Spleen (tissue), 11 donors: ENCODE measurements at regions not wholly inside any gene's neighbourhood (a gene's known extent, or its start where the extent isn't known, plus 50 kb on each side); places are given as distances from the start of the nearest gene placed in this dataset.

ENCODE experiments used
- DNase-seq: peaks from one replicate; pipeline ENCODE4 v3.0.0-alpha.2; 2020
- H3K27ac ChIP-seq, 8 donors: fragments of 200-600 bp; sonication (generic) in 7 of 8; 1 replicate in 4 of 8; 2 replicates in 4 of 8; pipeline versions ENCODE4 v1.5.0 to v1.8.0; 2016 to 2021; ENCODE audit warnings: inconsistent platforms in 4 of 8, mild to moderate bottlenecking in 4 of 8, moderate library complexity in 1 of 8
- H3K27me3 ChIP-seq, 7 donors: fragments of 200-600 bp; sonication (generic) in 6 of 7; replicated peaks in 1 of 7; 1 replicate in 4 of 7; 2 replicates in 3 of 7; pipeline versions ENCODE4 v1.5.0 to v1.8.0; 2016 to 2021; ENCODE audit warnings: inconsistent platforms in 3 of 7, mild to moderate bottlenecking in 1 of 7
- H3K36me3 ChIP-seq, 6 donors: fragments of 200-600 bp; sonication (generic) in 5 of 6; 1 replicate in 4 of 6; 2 replicates in 2 of 6; pipeline versions ENCODE4 v1.5.0 to v1.8.0; 2016 to 2021; ENCODE audit warnings: inconsistent platforms in 2 of 6
- H3K4me1 ChIP-seq, 6 donors: fragments of 200-600 bp; sonication (generic) in 5 of 6; 1 replicate in 3 of 6; 2 replicates in 3 of 6; pipeline versions ENCODE4 v1.5.0 to v1.8.0; 2016 to 2021; ENCODE audit warnings: inconsistent platforms in 3 of 6
- H3K4me3 ChIP-seq, 8 donors: fragments of 200-600 bp; sonication (generic) in 7 of 8; 1 replicate in 4 of 8; 2 replicates in 4 of 8; pipeline versions ENCODE4 v1.5.0 to v1.8.0; 2016 to 2021; ENCODE audit warnings: inconsistent platforms in 4 of 8, mild to moderate bottlenecking in 4 of 8, moderate library complexity in 2 of 8
- H3K9me3 ChIP-seq, 8 donors: fragments of 200-600 bp; sonication (generic) in 7 of 8; 1 replicate in 4 of 8; 2 replicates in 4 of 8; pipeline versions ENCODE4 v1.5.0 to v1.8.0; 2016 to 2021; ENCODE audit warnings: inconsistent platforms in 4 of 8
- CTCF ChIP-seq, 11 experiments: fragments of 200-600 bp in 7 of 11; fragments of 450-650 bp in 4 of 11; sonication (generic) in 4 of 11; IDR thresholded peaks in 8 of 11; conservative IDR thresholded peaks in 3 of 11; 1 replicate in 7 of 11; 2 replicates in 4 of 11; pipeline versions ENCODE4 v1.4.0 to v1.8.0; 2016 to 2021; ENCODE audit warnings: antibody characterized with exemption in 11 of 11, inconsistent platforms in 4 of 11, mild to moderate bottlenecking in 1 of 11
- POLR2A ChIP-seq, 3 donors: fragments of 450-650 bp; IDR thresholded peaks; one replicate each; pipeline ENCODE4 v1.5.1; 2017; ENCODE audit warnings: antibody characterized with exemption in 3 of 3, mild to moderate bottlenecking in 1 of 3
- POLR2AphosphoS5 ChIP-seq, 3 donors: sonication (generic); formaldehyde crosslinking; IDR thresholded peaks; one replicate each; pipeline ENCODE4 v1.5.1; 2017; ENCODE audit warnings: antibody characterized with exemption in 3 of 3
- WGBS, 5 donors: extraction: QIAGEN DNeasy Blood & Tissue Kit in 3 of 5; methylation state at CpG; one replicate each; pipeline versions ENCODE4 v1.1.5 to v1.1.7; 2013 to 2018; 5-methylcytosine and 5-hydroxymethylcytosine counted together
- intact Hi-C: fragments of 100-400 bp; cut with DNase I; formaldehyde crosslinking; loops from one replicate; pipeline ENCODE4 v1.15.0; 2023; ENCODE audit warnings: low total_unique reads
- donor health status: healthy with polysubstance abuse.
- donor health status: DM: no; HTN: no; CAD: no; lungs with moderate emphysema.
- donor health status: DM: no; HTN: no; CAD: no.
- donor health status: Bipolar disorder and iron deficiency.
- donor health status: healthy.
- donor health status: DM: no; HTN: no; CAD: no.
- donor health status: DM: yes; HTN: yes; CAD: no.

GRCh38 chr2:239606741-239607516 lies 206.1 kb upstream of the HDAC4 start:
- Histone ChIP-seq H3K27me3 (peaks cover 0 to 15% (median 0%) of the 10 kb centered on the region in 7 donors), H3K9me3 (no peaks in the 10 kb centered on the region), H3K36me3 (no peaks in the 10 kb centered on the region), H3K27ac (peak overlapping the region in 2 of 8 donors; percentile 9 to 25), H3K4me1 (peaks cover 0 to 51% (median 18%) of the 10 kb centered on the region in 6 donors), H3K4me3 (no peak overlapping the region)
- WGBS, 5 donors, result 66 to 88% (median 82%) methylated on average over 7 of the region's 7 CpGs
- no peak for DNase-seq
- no peak for TF ChIP-seq CTCF (IDR thresholded peaks at IDR 0.05 in 8 of 11, conservative IDR thresholded peaks at IDR 0.05 in 3 of 11)
- no peak for TF ChIP-seq POLR2A (IDR thresholded peaks at IDR 0.05)
- TF ChIP-seq POLR2AphosphoS5 (IDR thresholded peaks at IDR 0.05), result no peak
- intact Hi-C loops, result no loop called here

- H3K27ac ChIP-seq, result peak overlapping the region in 2 of 8 donors; percentile 9 to 32
- TF ChIP-seq POLR2A (IDR thresholded peaks at IDR 0.05) (no peak), CTCF (IDR thresholded peaks at IDR 0.05 in 8 of 11, conservative IDR thresholded peaks at IDR 0.05 in 3 of 11) (no peak), POLR2AphosphoS5 (IDR thresholded peaks at IDR 0.05) (no peak)
- no peak for DNase-seq
These were observed 205.2 kb upstream of the HDAC4 start for GRCh38 chr2:239605976-239606375.

GRCh38 chr2:239605409-239605808 lies 204.6 kb upstream of the HDAC4 start:
- H3K9me3 ChIP-seq, result no peaks in the 10 kb centered on the region
- H3K4me3 ChIP-seq, result no peak overlapping the region
- no peaks in the 10 kb centered on the region for H3K36me3 ChIP-seq
- H3K27ac ChIP-seq, result peak overlapping the region in 1 of 8 donors; percentile 9
- DNase-seq, result no peak
- WGBS, 5 donors, result 77 to 85% (median 79%) methylated on average over 6 of the region's 6 CpGs
- no peak for TF ChIP-seq CTCF (IDR thresholded peaks at IDR 0.05 in 8 of 11, conservative IDR thresholded peaks at IDR 0.05 in 3 of 11)
- no peak for TF ChIP-seq POLR2A (IDR thresholded peaks at IDR 0.05)
- TF ChIP-seq POLR2AphosphoS5 (IDR thresholded peaks at IDR 0.05), result no peak
- peaks cover 0 to 15% (median 0%) of the 10 kb centered on the region in 7 donors for H3K27me3 ChIP-seq
- H3K4me1 ChIP-seq, result peaks cover 0 to 58% (median 20%) of the 10 kb centered on the region in 6 donors
- intact Hi-C loops, result no loop called here

More at GRCh38 chr2:239605976-239606375, 205.2 kb upstream of the HDAC4 start:
- Histone ChIP-seq H3K4me3 (no peak overlapping the region), H3K9me3 (no peaks in the 10 kb centered on the region), H3K27me3 (peaks cover 0 to 15% (median 0%) of the 10 kb centered on the region in 7 donors), H3K36me3 (no peaks in the 10 kb centered on the region), H3K4me1 (peaks cover 0 to 58% (median 20%) of the 10 kb centered on the region in 6 donors)
- 17 to 30% (median 24%) methylated on average over 5 of the region's 5 CpGs for WGBS, 5 donors
- intact Hi-C loops, result no loop called here

- no peak overlapping the region for H3K27ac ChIP-seq
- TF ChIP-seq POLR2A (IDR thresholded peaks at IDR 0.05) (no peak), POLR2AphosphoS5 (IDR thresholded peaks at IDR 0.05) (no peak), CTCF (IDR thresholded peaks at IDR 0.05 in 8 of 11, conservative IDR thresholded peaks at IDR 0.05 in 3 of 11) (no peak)
- WGBS, 5 donors, result 89 to 95% (median 91%) methylated on average over 5 of the region's 5 CpGs
- H3K4me1 ChIP-seq, result peaks cover 0 to 58% (median 20%) of the 10 kb centered on the region in 6 donors
- no peak overlapping the region for H3K4me3 ChIP-seq
- DNase-seq, result no peak
- intact Hi-C loops, result no loop called here
- no peaks in the 10 kb centered on the region for H3K36me3 ChIP-seq
- peaks cover 0 to 15% (median 0%) of the 10 kb centered on the region in 7 donors for H3K27me3 ChIP-seq
- H3K9me3 ChIP-seq, result no peaks in the 10 kb centered on the region
These were observed 204.0 kb upstream of the HDAC4 start for GRCh38 chr2:239604861-239605260.
